Endothelial cell of umbilical vein (primary cell): ENCODE measurements at regions not wholly inside any gene's neighbourhood (a gene's known extent, or its start where the extent isn't known, plus 50 kb on each side); places are given as distances from the start of the nearest gene placed in this dataset.

Source experiments
- BruUV-seq: library from RNA; stranded (reverse); fragments of 400-500 nt; replicated peaks from 2 replicates; lab custom pipeline; 2021; lab: Mats Ljungman, UMichigan
- CTCF ChIA-PET: fragments of 300-600, 350-600 bp; sonication (Branson Sonifier 250); formaldehyde crosslinking; loops from one replicate; lab custom pipeline; 2021; ENCODE audit warnings: antibody characterized with exemption, inconsistent platforms; lab: Charles Lee
- POLR2A ChIA-PET: fragments of 300-600, 350-600 bp; sonication (Branson Sonifier 250); formaldehyde crosslinking; loops from one replicate; lab custom pipeline; 2021; ENCODE audit warnings: antibody characterized with exemption, inconsistent platforms; lab: Charles Lee
- DNase-seq: peaks from one replicate; pipeline ENCODE4 v3.0.0-alpha.2; 2011; ENCODE audit warnings: low read depth, low spot score
- FAIRE-seq: peaks from 2 replicates; lab custom pipeline; 2011; peaks lifted over from hg19 to GRCh38; lab: Jason Lieb, UNC
- H2AFZ ChIP-seq: 2 replicates; pipeline ENCODE4 v1.6.0; 2012; ENCODE audit warnings: low read depth, low read length, control low read depth, inconsistent platforms
- H3K27ac ChIP-seq: 2 replicates; pipeline ENCODE4 v1.5.1; 2011; ENCODE audit warnings: low read depth, mild to moderate bottlenecking, control low read depth, low read length, moderate library complexity; ENCODE audit not compliant: insufficient read depth
- H3K27me3 ChIP-seq, 2 experiments: 2 replicates each; pipeline versions ENCODE4 v1.6.0 to v1.6.1; 2011; ENCODE audit warnings: low read length in 2 of 2, mixed read lengths in 1 of 2; ENCODE audit not compliant: control insufficient read depth in 2 of 2, insufficient read depth in 2 of 2
- H3K36me3 ChIP-seq, 2 experiments: 2 replicates in 1 of 2; 3 replicates in 1 of 2; pipeline ENCODE4 v1.5.1; 2011; ENCODE audit warnings: low read length in 2 of 2, mild to moderate bottlenecking in 1 of 2, moderate library complexity in 1 of 2; ENCODE audit not compliant: control insufficient read depth in 2 of 2, insufficient read depth in 2 of 2; ENCODE audit errors: extremely low read depth in 1 of 2
- H3K4me1 ChIP-seq: 3 replicates; pipeline ENCODE4 v1.5.1; 2011; ENCODE audit warnings: mild to moderate bottlenecking, low read length; ENCODE audit not compliant: control insufficient read depth, insufficient read depth; ENCODE audit errors: extremely low read depth
- H3K4me2 ChIP-seq: 2 replicates; pipeline ENCODE4 v1.6.1; 2011; ENCODE audit warnings: low read length, control low read depth, mixed read lengths; ENCODE audit not compliant: insufficient read depth
- H3K4me3 ChIP-seq, 3 experiments: fragments of 200-600 bp in 1 of 3; sonication (generic), shearing (Covaris generic) in 1 of 3; replicated peaks in 1 of 3; 2 replicates each; pipeline ENCODE4 v1.5.1; 2011 to 2016; ENCODE audit warnings: control low read depth in 3 of 3, low read length in 3 of 3, mild to moderate bottlenecking in 2 of 3, inconsistent platforms in 1 of 3, low read depth in 1 of 3, moderate library complexity in 1 of 3; ENCODE audit not compliant: insufficient read depth in 1 of 3
- H3K79me2 ChIP-seq: 2 replicates; pipeline ENCODE4 v1.6.0; 2012; ENCODE audit warnings: low read length, inconsistent platforms; ENCODE audit not compliant: control insufficient read depth, insufficient read depth
- H3K9ac ChIP-seq: replicated peaks from 2 replicates; pipeline ENCODE3; 2011; ENCODE audit warnings: low read length, control low read depth; ENCODE audit not compliant: insufficient read depth; ENCODE audit errors: extremely low read depth
- H3K9me1 ChIP-seq: replicated peaks from 3 replicates; pipeline ENCODE4 v1.6.0; 2011; ENCODE audit warnings: mild to moderate bottlenecking, low read length; ENCODE audit not compliant: control insufficient read depth, insufficient read depth; ENCODE audit errors: extremely low read depth
- H3K9me3 ChIP-seq: replicated peaks from 2 replicates; pipeline ENCODE4 v1.5.1; 2012; ENCODE audit warnings: low read length, inconsistent platforms; ENCODE audit not compliant: control insufficient read depth, insufficient read depth
- H4K20me1 ChIP-seq: replicated peaks from 2 replicates; pipeline ENCODE3; 2011; ENCODE audit warnings: mild to moderate bottlenecking, low read length; ENCODE audit not compliant: control insufficient read depth, insufficient read depth; ENCODE audit errors: extremely low read depth
- CTCF ChIP-seq, 2 donors: IDR thresholded peaks; 1 replicate in 1 of 2; 2 replicates in 1 of 2; pipeline ENCODE4 v1.5.1; 2011; ENCODE audit warnings: low read length in 2 of 2, mild to moderate bottlenecking in 2 of 2, moderate library complexity in 2 of 2, control low read depth in 1 of 2, inconsistent platforms in 1 of 2, low read depth in 1 of 2; ENCODE audit not compliant: insufficient read depth in 1 of 2; ENCODE audit errors: extremely low read depth in 1 of 2
- EZH2 ChIP-seq: IDR thresholded peaks from 2 replicates; pipeline ENCODE4 v1.6.1; 2012; ENCODE audit warnings: borderline replicate concordance, low read depth, mild to moderate bottlenecking, moderate library complexity, low read length, inconsistent platforms; ENCODE audit not compliant: severe bottlenecking
- FOS ChIP-seq: IDR thresholded peaks from 2 replicates; pipeline ENCODE4 v1.6.1; 2011; ENCODE audit warnings: mild to moderate bottlenecking, low read length, moderate library complexity, borderline replicate concordance; ENCODE audit not compliant: insufficient read depth
- GATA2 ChIP-seq: IDR thresholded peaks from 2 replicates; pipeline ENCODE4 v1.7.0; 2011; ENCODE audit warnings: low read depth, mild to moderate bottlenecking, moderate library complexity, mixed read lengths, low read length; ENCODE audit not compliant: insufficient read length, insufficient read depth
- JUN ChIP-seq: IDR thresholded peaks from 2 replicates; pipeline ENCODE4 v1.6.1; 2011; ENCODE audit warnings: borderline replicate concordance, low read depth; ENCODE audit not compliant: insufficient read length, insufficient read depth
- MAX ChIP-seq: IDR thresholded peaks from 2 replicates; pipeline ENCODE4 v1.6.1; 2011; ENCODE audit not compliant: insufficient read depth, insufficient read length
- MYC ChIP-seq: IDR thresholded peaks from one replicate; pipeline ENCODE4 v1.6.1; 2011; ENCODE audit warnings: mild to moderate bottlenecking, low read depth, low read length
- POLR2A ChIP-seq: IDR thresholded peaks from 2 replicates; pipeline ENCODE4 v1.6.1; 2012; ENCODE audit warnings: low read depth, mild to moderate bottlenecking, control low read depth, low read length
- POLR2AphosphoS5 ChIP-seq: IDR thresholded peaks from 2 replicates; pipeline ENCODE4 v1.6.1; 2012; ENCODE audit warnings: low read depth, mild to moderate bottlenecking, control low read depth, low read length, moderate library complexity; ENCODE audit not compliant: insufficient read depth
- dilution Hi-C: fragments of 300-500 bp; cut with MboI; formaldehyde crosslinking; loops from one replicate; pipeline ENCODE4 v1.15.0; 2019; ENCODE audit warnings: low sequenced_read_pairs; ENCODE audit not compliant: extremely low pct_ligation_motif_present
- intact Hi-C: fragments of 100-400 bp; cut with micrococcal nuclease; formaldehyde crosslinking; loops from one replicate; pipeline ENCODE4 v1.10.0; 2022

- H3K4me3 ChIP-seq: no peak overlapping the region
- DNase-seq (no peak), FAIRE-seq (no peak)
- H3K4me1 ChIP-seq: no peaks in the 10 kb centered on the region
- no peaks in the 10 kb centered on the region for H3K27me3 ChIP-seq
- H3K36me3 ChIP-seq: no peaks in the 10 kb centered on the region
- H3K9ac ChIP-seq: no peak overlapping the region
- no peaks in the 10 kb centered on the region for H4K20me1 ChIP-seq
- no peaks in the 10 kb centered on the region for H3K79me2 ChIP-seq
- no peak overlapping the region for H3K27ac ChIP-seq
- dilution Hi-C loops: no loop called here
- TF ChIP-seq POLR2A (no peak), GATA2 (no peak), POLR2AphosphoS5 (no peak), MYC (no peak), FOS (no peak), CTCF (IDR thresholded peaks at IDR 0.05; ENCODE audit: extremely low read depth in 1 of 2, insufficient read depth in 1 of 2, low read depth in 1 of 2, low read length in 2 of 2) (no peak), JUN (no peak), EZH2 (no peak), MAX (no peak)
- CTCF ChIA-PET: interaction anchor here (1.7 kb wide), 1 partner anchor 10 kb away, joined by 4 read pairs; no protein-coding TSS in a partner anchor
- POLR2A ChIA-PET: no interaction called here
- no peaks in the 10 kb centered on the region for H3K9me1 ChIP-seq
- no TSS peak for BruUV-seq
- H3K9me3 ChIP-seq: no peaks in the 10 kb centered on the region
- no peak overlapping the region for H3K4me2 ChIP-seq
- intact Hi-C loops: no loop called here
- H2AFZ ChIP-seq: no peak overlapping the region
These were observed 140.9 kb upstream of the CDIN1 start for GRCh38 chr15:36438499-36438898.
